ENCODE measurements at regions not wholly inside any gene's neighbourhood (a gene's known extent, or its start where the extent isn't known, plus 50 kb on each side); places are given as distances from the start of the nearest gene placed in this dataset.

- Histone ChIP-seq H3K27ac (ENCODE audit: insufficient read depth, low read depth, low read length) (no peak overlapping the region), H4K20me1 (replicated peaks; ENCODE audit: control insufficient read depth, extremely low read depth, insufficient read depth, low read length) (no peaks in the 10 kb centered on the region), H2AFZ (ENCODE audit: low read depth, low read length) (no peak overlapping the region), H3K4me3 (replicated peaks in 1 of 3; ENCODE audit: insufficient read depth in 1 of 3, low read depth in 1 of 3, low read length in 3 of 3) (no peak overlapping the region), H3K9ac (replicated peaks; ENCODE audit: extremely low read depth, insufficient read depth, low read length) (no peak overlapping the region), H3K9me3 (replicated peaks; ENCODE audit: control insufficient read depth, insufficient read depth, low read length) (no peaks in the 10 kb centered on the region), H3K27me3 (ENCODE audit: control insufficient read depth in 2 of 2, insufficient read depth in 2 of 2, low read length in 2 of 2) (no peaks in the 10 kb centered on the region), H3K4me2 (ENCODE audit: insufficient read depth, low read length) (no peak overlapping the region), H3K4me1 (ENCODE audit: control insufficient read depth, extremely low read depth, insufficient read depth, low read length) (no peaks in the 10 kb centered on the region), H3K79me2 (ENCODE audit: control insufficient read depth, insufficient read depth, low read length) (no peaks in the 10 kb centered on the region), H3K36me3 (ENCODE audit: control insufficient read depth in 2 of 2, extremely low read depth in 1 of 2, insufficient read depth in 2 of 2, low read length in 2 of 2) (no peaks in the 10 kb centered on the region), H3K9me1 (replicated peaks; ENCODE audit: control insufficient read depth, extremely low read depth, insufficient read depth, low read length) (no peaks in the 10 kb centered on the region)
- dilution Hi-C loops (cut with MboI; ENCODE audit: extremely low pct_ligation_motif_present, low sequenced_read_pairs) (no loop called here), intact Hi-C loops (cut with micrococcal nuclease) (no loop called here)
- POLR2A ChIA-PET: no interaction called here
- CTCF ChIA-PET: no interaction called here
- TF ChIP-seq GATA2 (IDR thresholded peaks at IDR 0.05; ENCODE audit: insufficient read depth, insufficient read length, low read depth, low read length): no peak
- TF ChIP-seq MAX (IDR thresholded peaks at IDR 0.05; ENCODE audit: insufficient read depth, insufficient read length): no peak
- TF ChIP-seq MYC (IDR thresholded peaks at IDR 0.05; ENCODE audit: low read depth, low read length): no peak
- TF ChIP-seq FOS (IDR thresholded peaks at IDR 0.05; ENCODE audit: borderline replicate concordance, insufficient read depth, low read length): no peak
- no peak for TF ChIP-seq CTCF (IDR thresholded peaks at IDR 0.05; ENCODE audit: extremely low read depth in 1 of 2, insufficient read depth in 1 of 2, low read depth in 1 of 2, low read length in 2 of 2)
- TF ChIP-seq EZH2 (IDR thresholded peaks at IDR 0.05; ENCODE audit: borderline replicate concordance, low read depth, low read length, severe bottlenecking): no peak
- no peak for TF ChIP-seq POLR2AphosphoS5 (IDR thresholded peaks at IDR 0.05; ENCODE audit: insufficient read depth, low read depth, low read length)
- TF ChIP-seq POLR2A (IDR thresholded peaks at IDR 0.05; ENCODE audit: low read depth, low read length): no peak
- no peak for TF ChIP-seq JUN (IDR thresholded peaks at IDR 0.05; ENCODE audit: borderline replicate concordance, insufficient read depth, insufficient read length, low read depth)
- FAIRE-seq (no peak), DNase-seq (ENCODE audit: low read depth, low spot score) (no peak)
- BruUV-seq (replicated peaks): no TSS peak
These were observed 71.3 kb upstream of the GHR start for GRCh38 chr5:42351956-42352355.

All from endothelial cell of umbilical vein (primary cell).